GM23248 (cell line): ENCODE measurements at regions not wholly inside any gene's neighbourhood (a gene's known extent, or its start where the extent isn't known, plus 50 kb on each side); places are given as distances from the start of the nearest gene placed in this dataset.

Experiments used
- EZH2 ChIP-seq: fragments of 200-600 bp; sonication (generic); IDR thresholded peaks from 2 replicates; pipeline ENCODE4 v1.6.1; 2018; ENCODE audit warnings: antibody characterized with exemption, mild to moderate bottlenecking; ENCODE audit not compliant: insufficient read depth, poor library complexity, severe bottlenecking
- EZH2phosphoT487 ChIP-seq: fragments of 200-600 bp; sonication (generic); IDR thresholded peaks from 2 replicates; pipeline ENCODE4 v1.6.1; 2018; ENCODE audit warnings: antibody characterized with exemption, moderate library complexity, mild to moderate bottlenecking, low read depth; ENCODE audit not compliant: insufficient read depth

- TF ChIP-seq EZH2phosphoT487 (no peak), EZH2 (no peak)
Measured at GRCh38 chr13:26471807-26472206, 85.7 kb upstream of the WASF3 start.
